Endothelial cell of umbilical vein (primary cell): ENCODE measurements at regions not wholly inside any gene's neighbourhood (a gene's known extent, or its start where the extent isn't known, plus 50 kb on each side); places are given as distances from the start of the nearest gene placed in this dataset.

ENCODE experiments used
- CTCF ChIP-seq, 2 donors: IDR thresholded peaks; 1 replicate in 1 of 2; 2 replicates in 1 of 2; pipeline ENCODE4 v1.5.1; 2011; ENCODE audit warnings: low read length in 2 of 2, mild to moderate bottlenecking in 2 of 2, moderate library complexity in 2 of 2, control low read depth in 1 of 2, inconsistent platforms in 1 of 2, low read depth in 1 of 2; ENCODE audit not compliant: insufficient read depth in 1 of 2; ENCODE audit errors: extremely low read depth in 1 of 2
- EZH2 ChIP-seq: IDR thresholded peaks from 2 replicates; pipeline ENCODE4 v1.6.1; 2012; ENCODE audit warnings: borderline replicate concordance, low read depth, mild to moderate bottlenecking, moderate library complexity, low read length, inconsistent platforms; ENCODE audit not compliant: severe bottlenecking
- JUN ChIP-seq: IDR thresholded peaks from 2 replicates; pipeline ENCODE4 v1.6.1; 2011; ENCODE audit warnings: borderline replicate concordance, low read depth; ENCODE audit not compliant: insufficient read length, insufficient read depth
- MYC ChIP-seq: IDR thresholded peaks from one replicate; pipeline ENCODE4 v1.6.1; 2011; ENCODE audit warnings: mild to moderate bottlenecking, low read depth, low read length
- POLR2A ChIP-seq: IDR thresholded peaks from 2 replicates; pipeline ENCODE4 v1.6.1; 2012; ENCODE audit warnings: low read depth, mild to moderate bottlenecking, control low read depth, low read length
- POLR2AphosphoS5 ChIP-seq: IDR thresholded peaks from 2 replicates; pipeline ENCODE4 v1.6.1; 2012; ENCODE audit warnings: low read depth, mild to moderate bottlenecking, control low read depth, low read length, moderate library complexity; ENCODE audit not compliant: insufficient read depth
- TF ChIP-seq, protein P1 (sequence below): IDR thresholded peaks from 2 replicates; pipeline ENCODE4 v1.6.1; 2011; ENCODE audit not compliant: insufficient read depth, insufficient read length

DNA sequence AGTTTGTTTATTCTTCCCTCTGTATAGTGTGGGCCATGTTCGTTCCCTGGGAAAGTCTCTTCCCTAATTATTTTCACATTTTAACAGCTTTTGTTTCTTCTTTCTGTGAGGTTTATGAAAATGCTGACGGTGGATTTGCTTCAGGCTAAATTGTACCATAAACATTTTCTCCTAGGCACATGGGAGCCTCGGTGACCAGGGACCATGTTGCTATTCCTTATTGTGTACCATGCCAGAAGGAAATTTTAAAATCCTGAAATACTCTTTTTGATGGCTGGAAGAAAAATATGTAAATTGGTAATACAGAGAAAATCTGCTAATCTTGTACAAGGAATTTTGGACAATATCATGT is 230.1 kb upstream of the JUN start:
- no peak for TF ChIP-seq CTCF (IDR thresholded peaks at IDR 0.05; ENCODE audit: extremely low read depth in 1 of 2, insufficient read depth in 1 of 2, low read depth in 1 of 2, low read length in 2 of 2)
- no peak for TF ChIP-seq POLR2AphosphoS5
- no peak for TF ChIP-seq EZH2
- TF ChIP-seq, protein P1, sequence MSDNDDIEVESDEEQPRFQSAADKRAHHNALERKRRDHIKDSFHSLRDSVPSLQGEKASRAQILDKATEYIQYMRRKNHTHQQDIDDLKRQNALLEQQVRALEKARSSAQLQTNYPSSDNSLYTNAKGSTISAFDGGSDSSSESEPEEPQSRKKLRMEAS: no peak
- no peak for TF ChIP-seq POLR2A
- TF ChIP-seq MYC: no peak
- no peak for TF ChIP-seq JUN
